Muscle of leg (tissue), 3 donors: ENCODE measurements at regions not wholly inside any gene's neighbourhood (a gene's known extent, or its start where the extent isn't known, plus 50 kb on each side); places are given as distances from the start of the nearest gene placed in this dataset.
"Not testable (repeated sequence)": the region's sequence is repeated elsewhere in the genome, so short reads cannot be mapped to it uniquely, and the experiment has no call there.

Experiments used
- DNase-seq: peaks from one replicate; pipeline ENCODE4 v3.0.0; 2013
- H3K27ac ChIP-seq: one replicate; pipeline ENCODE4 v1.5.1; 2013; ENCODE audit warnings: mild to moderate bottlenecking, low read length, control low read depth
- H3K27me3 ChIP-seq: one replicate; pipeline ENCODE4 v1.6.1; 2013; ENCODE audit warnings: low read length; ENCODE audit not compliant: control insufficient read depth, insufficient read depth
- H3K36me3 ChIP-seq: one replicate; pipeline ENCODE4 v1.6.1; 2013; ENCODE audit warnings: low read length; ENCODE audit not compliant: control insufficient read depth, insufficient read depth
- H3K4me1 ChIP-seq: one replicate; pipeline ENCODE4 v1.6.1; 2013; ENCODE audit warnings: low read length; ENCODE audit not compliant: control insufficient read depth, insufficient read depth
- H3K4me3 ChIP-seq: one replicate; pipeline ENCODE4 v1.5.1; 2013; ENCODE audit warnings: low read length, control low read depth
- H3K9me3 ChIP-seq: replicated peaks from 2 replicates; pipeline ENCODE4 v1.6.1; 2013; ENCODE audit warnings: low read depth, low read length; ENCODE audit not compliant: control insufficient read depth
- WGBS: methylation state at CpG from one replicate; pipeline ENCODE4 v1.1.5; 2013; ENCODE audit warnings: missing lambda C conversion rate; ENCODE audit not compliant: insufficient coverage; 5-methylcytosine and 5-hydroxymethylcytosine counted together

DNA sequence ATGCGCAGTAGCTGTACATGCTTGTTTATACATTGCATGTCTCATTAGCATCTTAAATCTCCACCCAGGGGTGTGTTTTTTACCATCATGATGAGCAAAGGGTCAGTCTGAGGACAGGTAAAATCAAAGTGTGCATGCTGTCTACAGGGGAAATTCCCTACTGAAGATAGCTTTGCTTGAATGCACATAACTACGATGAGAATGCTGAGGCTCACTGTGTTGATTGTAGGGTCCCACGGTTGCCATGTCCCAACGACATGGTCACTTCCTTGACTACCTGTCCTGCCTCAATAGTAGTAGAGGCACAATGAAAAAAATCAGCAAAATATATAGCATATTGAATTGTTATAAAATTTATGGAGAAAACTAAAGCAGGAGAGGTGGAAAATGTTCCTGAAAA is 95.6 kb upstream of the TUSC1 start:
- no peak overlapping the region for H3K4me3 ChIP-seq
- no peak overlapping the region for H3K27ac ChIP-seq
- no peaks in the 10 kb centered on the region for H3K4me1 ChIP-seq
- DNase-seq, result no peak
- H3K27me3 ChIP-seq, result no peaks in the 10 kb centered on the region
- H3K9me3 ChIP-seq, result no peaks in the 10 kb centered on the region
- H3K36me3 ChIP-seq, result no peaks in the 10 kb centered on the region
- no CpG with 5 or more reads among the region's 4 CpGs for WGBS

DNA sequence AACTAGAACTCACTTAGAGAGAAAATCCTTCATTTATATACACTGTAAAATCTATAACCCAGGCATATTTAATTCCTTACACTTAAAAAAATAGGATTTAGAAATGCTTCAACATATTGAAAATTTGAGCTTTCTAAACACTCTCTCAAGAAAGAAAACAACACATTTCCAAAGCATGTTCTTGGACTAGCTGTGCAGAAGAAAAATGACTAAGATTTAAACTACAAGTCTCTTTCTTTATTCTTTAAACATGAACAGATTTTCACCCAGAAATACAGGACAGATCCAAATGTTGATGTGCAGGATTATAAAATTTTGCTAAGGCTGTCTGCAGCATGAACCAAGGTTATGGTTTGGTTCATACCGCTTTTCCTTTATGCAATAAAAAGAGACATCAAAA is 77.7 kb upstream of the TUSC1 start:
- peak; percentile 16 for DNase-seq
- WGBS, result no CpG with 5 or more reads among the region's 1 CpG
- H3K27ac ChIP-seq, result no peak overlapping the region
- H3K36me3 ChIP-seq, result no peaks in the 10 kb centered on the region
- H3K4me3 ChIP-seq, result no peak overlapping the region
- no peaks in the 10 kb centered on the region for H3K27me3 ChIP-seq
- no peaks in the 10 kb centered on the region for H3K4me1 ChIP-seq
- no peaks in the 10 kb centered on the region for H3K9me3 ChIP-seq

DNA sequence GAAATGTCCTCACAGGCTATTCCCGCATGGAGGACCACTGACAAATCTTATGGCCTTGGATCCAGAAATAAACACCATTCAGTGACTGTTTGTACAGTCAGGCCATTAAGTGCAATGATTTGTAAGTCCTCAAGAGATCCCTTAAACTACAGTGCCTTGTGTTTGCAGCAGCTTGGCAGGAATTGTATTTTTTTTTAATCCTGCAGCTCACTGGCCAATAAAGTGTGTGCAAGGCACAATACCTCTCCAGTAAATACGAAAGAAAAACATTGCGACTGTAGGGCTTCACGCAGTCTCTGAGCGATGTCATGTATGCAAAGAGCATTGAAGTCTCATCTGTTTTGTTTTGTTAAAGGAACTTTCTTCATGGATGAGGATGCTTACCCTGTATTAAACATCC is 74.2 kb upstream of the TUSC1 start:
- peak; percentile 19 for DNase-seq
- H3K4me3 ChIP-seq, result no peak overlapping the region

DNA sequence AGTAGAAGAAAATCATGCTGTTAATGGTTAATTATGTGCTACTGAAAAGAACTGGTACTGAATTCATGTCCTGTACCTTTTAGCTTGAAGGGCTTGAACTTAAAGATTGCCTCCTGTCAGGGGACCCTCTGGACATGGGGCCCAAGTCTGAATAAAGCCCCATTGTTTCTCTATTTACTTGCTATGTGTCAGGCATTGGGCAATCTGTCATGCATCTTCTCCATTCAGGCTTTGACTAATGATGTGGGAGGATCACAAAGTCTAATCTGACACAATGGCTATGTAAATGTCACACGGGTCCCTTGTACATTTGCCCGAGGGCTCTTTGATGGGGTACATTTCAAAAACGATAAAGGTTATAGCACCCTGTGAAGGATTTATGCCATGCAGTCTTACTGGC is 64.0 kb upstream of the TUSC1 start:
- Histone ChIP-seq H3K9me3 (no peaks in the 10 kb centered on the region), H3K4me1 (no peaks in the 10 kb centered on the region), H3K27ac (no peak overlapping the region), H3K36me3 (no peaks in the 10 kb centered on the region), H3K27me3 (no peaks in the 10 kb centered on the region), H3K4me3 (no peak overlapping the region)
- WGBS, result no CpG with 5 or more reads among the region's 3 CpGs
- no peak for DNase-seq

More for the DNA sequence above, 74.2 kb upstream of the TUSC1 start:
- H3K9me3 ChIP-seq, result no peaks in the 10 kb centered on the region
- no peak overlapping the region for H3K27ac ChIP-seq
- no peaks in the 10 kb centered on the region for H3K4me1 ChIP-seq
- WGBS, result 60% methylated on average over 1 of the region's 5 CpGs
- no peaks in the 10 kb centered on the region for H3K36me3 ChIP-seq
- no peaks in the 10 kb centered on the region for H3K27me3 ChIP-seq

DNA sequence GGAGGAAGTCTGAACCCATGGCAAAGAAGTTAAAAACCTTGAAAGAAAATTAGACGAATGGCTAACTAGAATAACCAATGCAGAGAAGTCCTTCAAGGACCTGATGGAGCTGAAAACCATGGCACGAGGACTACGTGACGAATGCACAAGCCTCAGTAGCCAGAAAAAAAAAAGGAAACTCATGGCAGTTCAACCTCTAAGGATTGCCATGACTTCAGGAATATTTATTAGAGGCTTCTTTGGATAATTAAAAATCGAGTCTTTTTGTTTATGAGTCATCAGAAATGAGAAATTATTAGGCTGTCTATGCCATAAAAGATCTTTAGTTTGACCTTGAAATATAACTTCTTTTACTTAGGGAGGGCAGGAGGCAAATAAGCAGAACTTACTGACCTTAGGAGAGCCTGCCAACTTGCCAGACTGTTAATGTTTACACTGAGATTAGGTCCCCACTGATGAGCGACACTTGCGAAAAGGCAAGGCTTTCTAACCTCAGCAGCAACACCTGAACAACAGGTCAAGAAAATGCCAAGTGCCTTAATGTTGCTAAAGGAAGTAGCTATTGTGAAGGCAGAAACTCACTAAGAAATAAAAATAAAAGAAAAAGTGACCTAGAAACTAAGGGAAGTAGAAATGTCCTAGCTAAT is 55.2 kb upstream of the TUSC1 start:
- H3K4me3 ChIP-seq, result no peak overlapping the region
- no peaks in the 10 kb centered on the region for H3K4me1 ChIP-seq
- no peak overlapping the region for H3K27ac ChIP-seq
- no peaks in the 10 kb centered on the region for H3K9me3 ChIP-seq
- H3K27me3 ChIP-seq, result no peaks in the 10 kb centered on the region
- WGBS, result no CpG with 5 or more reads among the region's 7 CpGs
- H3K36me3 ChIP-seq, result no peaks in the 10 kb centered on the region
- DNase-seq, result no peak

DNA sequence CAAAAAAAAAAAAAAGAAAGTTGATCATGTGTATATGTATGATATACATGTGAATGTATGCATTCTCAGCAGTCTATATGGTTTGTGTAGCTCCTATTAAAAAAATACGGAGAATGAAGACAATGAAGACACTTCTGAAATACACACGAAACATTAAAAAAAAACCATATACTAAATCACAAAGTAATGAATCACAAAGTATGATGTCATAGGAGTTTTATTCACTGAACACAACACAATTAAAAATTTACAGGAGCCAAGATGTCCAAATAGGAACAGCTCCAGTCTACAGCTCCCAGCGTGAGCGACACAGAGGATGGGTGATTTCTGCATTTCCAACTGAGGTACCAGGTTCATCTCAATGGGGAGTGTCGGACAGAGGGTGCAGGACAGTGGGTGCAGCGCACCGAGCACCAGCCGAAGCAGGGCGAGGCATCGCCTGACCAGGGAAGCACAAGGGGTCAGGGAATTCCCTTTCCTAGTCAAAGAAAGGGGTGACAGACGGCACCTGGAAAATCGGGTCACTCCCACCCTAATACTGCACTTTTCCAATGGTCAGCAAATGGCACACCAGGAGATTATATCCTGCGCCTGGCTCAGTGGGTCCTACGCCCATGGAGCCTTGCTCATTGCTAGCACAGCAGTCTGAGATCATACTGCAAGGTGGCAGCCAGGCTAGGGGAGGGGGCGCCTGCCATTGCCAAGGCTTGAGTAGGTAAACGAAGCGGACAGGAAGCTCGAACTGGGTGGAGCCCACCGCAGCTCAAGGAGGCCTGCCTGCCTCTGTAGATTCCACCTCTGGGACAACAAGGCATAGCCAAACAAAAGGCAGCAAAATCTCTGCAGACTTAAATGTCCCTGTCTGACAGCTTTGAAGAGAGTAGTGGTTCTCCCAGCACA is 53.9 kb upstream of the TUSC1 start:
- H3K9me3 ChIP-seq, H3K36me3 ChIP-seq, H3K4me3 ChIP-seq, H3K27ac ChIP-seq, H3K27me3 ChIP-seq, DNase-seq, H3K4me1 ChIP-seq: not testable (repeated sequence)
- 95% methylated on average over 14 of the region's 19 CpGs for WGBS
